ENCODE measurements at regions not wholly inside any gene's neighbourhood (a gene's known extent, or its start where the extent isn't known, plus 50 kb on each side); places are given as distances from the start of the nearest gene placed in this dataset.

GRCh38 chr6:48272518-48272917 is 161.5 kb upstream of the PTCHD4 start:
- no peak for TF ChIP-seq EZH2 (IDR thresholded peaks at IDR 0.05; ENCODE audit: insufficient read depth, poor library complexity, severe bottlenecking)
- no peak for TF ChIP-seq EZH2phosphoT487 (IDR thresholded peaks at IDR 0.05; ENCODE audit: insufficient read depth, low read depth)

Data from GM23248 (cell line).